WERI-Rb-1 (cell line): ENCODE measurements at regions not wholly inside any gene's neighbourhood (a gene's known extent, or its start where the extent isn't known, plus 50 kb on each side); places are given as distances from the start of the nearest gene placed in this dataset.
"Not testable (repeated sequence)": the region's sequence is repeated elsewhere in the genome, so short reads cannot be mapped to it uniquely, and the experiment has no call there.

Experiments used
- DNase-seq: peaks from one replicate; pipeline ENCODE4 v3.0.0-alpha.2; 2020
- H3K27ac ChIP-seq: fragments of 250-450 bp; sonication (Bioruptor Pico); 2 replicates; pipeline ENCODE4 v1.5.1; 2020; ENCODE audit warnings: mild to moderate bottlenecking, moderate library complexity
- H3K27me3 ChIP-seq: fragments of 250-450 bp; sonication (Bioruptor Pico); 2 replicates; pipeline ENCODE4 v1.5.1; 2021; ENCODE audit warnings: mild to moderate bottlenecking, low read depth, moderate library complexity; ENCODE audit not compliant: insufficient read depth, severe bottlenecking
- H3K36me3 ChIP-seq: fragments of 250-450 bp; sonication (Bioruptor Pico); 2 replicates; pipeline ENCODE4 v1.5.1; 2020; ENCODE audit warnings: mild to moderate bottlenecking, moderate library complexity
- H3K4me3 ChIP-seq: 2 replicates; pipeline ENCODE4 v1.5.1; 2011; ENCODE audit warnings: low read depth, mild to moderate bottlenecking, control low read depth, low read length
- H3K9me3 ChIP-seq: fragments of 250-450 bp; sonication (Bioruptor Pico); 2 replicates; pipeline ENCODE4 v1.5.1; 2021; ENCODE audit warnings: mild to moderate bottlenecking, moderate library complexity; ENCODE audit not compliant: severe bottlenecking
- CTCF ChIP-seq: IDR thresholded peaks from 2 replicates; pipeline ENCODE4 v1.5.1; 2011; ENCODE audit warnings: low read depth, mild to moderate bottlenecking, control low read depth, inconsistent platforms, low read length

DNA sequence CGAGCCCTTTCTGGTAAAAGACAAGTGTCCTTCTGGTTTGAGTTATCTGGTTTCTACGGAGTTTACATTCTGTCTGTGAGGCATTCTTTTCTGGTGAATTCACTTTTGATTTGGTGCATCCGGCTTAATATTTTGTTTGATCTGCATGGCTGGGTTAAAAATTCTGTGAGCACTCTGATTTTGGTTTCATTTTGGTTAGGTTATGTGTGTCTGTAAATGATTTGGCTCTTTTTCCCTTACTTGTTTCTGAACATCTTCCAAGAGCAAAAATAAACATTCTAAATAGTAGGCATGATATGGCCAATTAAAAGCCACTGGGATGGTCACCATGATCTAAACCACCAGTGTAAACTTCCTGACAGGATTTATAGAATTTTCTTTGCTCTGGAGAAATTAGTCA lies 85.7 kb upstream of the PTPN13 start:
- H3K27me3 ChIP-seq, result no peaks in the 10 kb centered on the region

DNA sequence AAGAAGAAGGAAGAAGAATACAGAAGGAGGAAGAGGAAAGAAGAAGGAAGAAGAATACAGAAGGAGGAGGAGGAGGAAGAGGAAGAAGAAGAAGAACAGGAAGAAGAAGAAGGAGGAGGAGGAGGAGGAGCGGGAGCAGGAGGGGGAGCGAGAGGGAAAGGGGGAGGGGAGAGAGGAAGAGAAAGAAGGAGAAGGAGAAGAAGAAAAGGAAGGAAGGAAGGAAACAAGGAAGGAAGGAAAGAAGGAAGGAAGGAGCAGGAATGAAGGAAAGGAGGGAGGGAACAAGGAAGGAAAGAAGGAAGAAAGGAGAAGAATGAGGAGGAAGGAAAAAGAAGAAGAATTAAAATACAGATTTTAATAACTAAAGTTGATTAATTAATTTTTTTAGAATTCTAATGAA lies 82.5 kb upstream of the PTPN13 start:
- no peak for TF ChIP-seq CTCF
- Histone ChIP-seq H3K36me3 (no peaks in the 10 kb centered on the region), H3K27ac (no peak overlapping the region), H3K4me3 (no peak overlapping the region), H3K27me3 (no peaks in the 10 kb centered on the region), H3K9me3 (no peaks in the 10 kb centered on the region)
- DNase-seq, result no peak

More for the DNA sequence above, 85.7 kb upstream of the PTPN13 start:
- Histone ChIP-seq H3K4me3 (no peak overlapping the region), H3K36me3 (no peaks in the 10 kb centered on the region), H3K27ac (no peak overlapping the region), H3K9me3 (no peaks in the 10 kb centered on the region)
- no peak for TF ChIP-seq CTCF
- DNase-seq, result no peak

- no peak for DNase-seq
- H3K27me3 ChIP-seq, result no peaks in the 10 kb centered on the region
- TF ChIP-seq CTCF, result no peak
- H3K4me3 ChIP-seq, result no peak overlapping the region
- no peaks in the 10 kb centered on the region for H3K36me3 ChIP-seq
- H3K9me3 ChIP-seq, result no peaks in the 10 kb centered on the region
- no peak overlapping the region for H3K27ac ChIP-seq
These were observed 81.5 kb upstream of the PTPN13 start for GRCh38 chr4:86512631-86513030.

GRCh38 chr4:86515963-86516362 lies 78.2 kb upstream of the PTPN13 start:
- not testable (repeated sequence) for H3K9me3 ChIP-seq, H3K36me3 ChIP-seq, DNase-seq, H3K27ac ChIP-seq, H3K27me3 ChIP-seq, H3K4me3 ChIP-seq

DNA sequence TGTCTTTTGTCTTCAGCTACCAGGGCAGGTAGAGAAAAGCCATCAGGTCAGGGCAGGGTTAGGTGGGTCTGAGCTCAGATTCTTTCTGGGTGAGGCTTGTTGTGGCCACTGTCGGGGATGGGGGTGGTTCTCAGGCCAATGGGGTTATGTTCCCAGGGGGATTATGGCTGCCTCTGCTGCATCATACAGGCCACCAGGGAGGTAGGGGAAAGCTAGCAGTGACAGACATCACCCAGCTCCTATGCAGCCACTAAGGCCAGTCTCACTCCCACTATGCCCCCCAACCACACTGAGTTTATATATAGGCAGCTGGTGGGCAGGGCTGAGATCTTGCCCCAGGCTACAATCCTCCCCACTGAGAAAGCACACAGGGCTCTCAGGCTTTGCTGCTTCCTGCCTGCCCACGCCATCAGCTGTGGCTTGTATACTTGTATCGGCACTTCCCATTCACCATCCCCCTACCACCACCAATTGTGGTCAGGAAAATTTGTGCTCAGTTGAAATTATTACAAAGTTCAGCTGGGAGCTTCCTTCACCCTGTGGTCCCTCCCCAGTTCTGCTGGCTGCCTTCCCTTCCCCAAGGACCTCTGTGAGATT lies 72.6 kb upstream of the PTPN13 start:
- H3K36me3 ChIP-seq, result no peaks in the 10 kb centered on the region
- no peaks in the 10 kb centered on the region for H3K9me3 ChIP-seq
- no peak overlapping the region for H3K27ac ChIP-seq
- no peaks in the 10 kb centered on the region for H3K27me3 ChIP-seq
- DNase-seq, result no peak
- H3K4me3 ChIP-seq, result no peak overlapping the region
- no peak for TF ChIP-seq CTCF

- no peaks in the 10 kb centered on the region for H3K27me3 ChIP-seq
- no peak for TF ChIP-seq CTCF
- no peak for DNase-seq
- no peak overlapping the region for H3K4me3 ChIP-seq
- H3K36me3 ChIP-seq, result no peaks in the 10 kb centered on the region
- no peaks in the 10 kb centered on the region for H3K9me3 ChIP-seq
- H3K27ac ChIP-seq, result no peak overlapping the region
These were observed 71.8 kb upstream of the PTPN13 start for GRCh38 chr4:86522349-86522748.
